Peyer's patch (tissue), 4 donors: ENCODE measurements at regions not wholly inside any gene's neighbourhood (a gene's known extent, or its start where the extent isn't known, plus 50 kb on each side); places are given as distances from the start of the nearest gene placed in this dataset.

Source experiments
- CTCF ChIP-seq, 6 experiments: fragments of 450-650 bp in 4 of 6; fragments of 200-600 bp in 2 of 6; sonication (generic) in 1 of 6; IDR thresholded peaks; one replicate each; pipeline ENCODE4 v1.5.1; 2017 to 2019; ENCODE audit warnings: antibody characterized with exemption in 6 of 6, mild to moderate bottlenecking in 3 of 6, moderate library complexity in 1 of 6
- POLR2A ChIP-seq, 2 donors: fragments of 450-650 bp; IDR thresholded peaks; one replicate each; pipeline ENCODE4 v1.5.1; 2017; ENCODE audit warnings: antibody characterized with exemption in 2 of 2, mild to moderate bottlenecking in 2 of 2, moderate library complexity in 2 of 2

DNA sequence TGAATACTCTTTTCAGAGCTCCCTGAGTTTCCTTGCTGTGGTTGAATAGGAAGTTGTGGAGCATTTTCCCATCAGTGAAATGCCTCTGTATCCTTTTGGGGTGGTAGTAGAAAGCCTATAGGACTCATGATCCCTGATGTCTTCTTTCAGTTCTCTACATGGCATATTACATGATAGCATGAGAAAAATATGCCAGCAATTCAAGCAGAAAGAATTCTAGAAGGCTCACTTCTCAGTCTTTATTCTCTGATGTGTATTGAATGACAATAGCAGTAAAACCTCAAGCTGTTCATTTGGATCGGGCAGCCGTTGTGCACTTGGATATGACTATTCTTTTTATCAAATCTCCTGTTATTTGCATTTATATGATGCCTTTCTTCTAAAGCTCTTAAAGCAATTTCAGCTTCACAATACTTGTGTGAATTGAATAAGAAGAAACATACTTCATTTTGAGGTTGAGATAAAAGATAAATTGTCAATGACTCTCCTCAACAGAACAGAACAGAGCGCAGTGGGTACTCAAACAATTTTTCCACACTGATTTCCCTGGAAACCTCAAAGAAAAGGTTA is 251.5 kb upstream of the FBXO33 start:
- TF ChIP-seq CTCF (IDR thresholded peaks at IDR 0.05) (no peak), POLR2A (IDR thresholded peaks at IDR 0.05) (no peak)
